ENCODE measurements at regions not wholly inside any gene's neighbourhood (a gene's known extent, or its start where the extent isn't known, plus 50 kb on each side); places are given as distances from the start of the nearest gene placed in this dataset.

GRCh38 chr7:50834031-50834535 is 51.4 kb upstream of the GRB10 start:
- ChIA-PET CTCF (no interaction called here), POLR2A (no interaction called here)
- H3K36me3 Mint-ChIP-seq = no peaks in the 10 kb centered on the region
- DNase-seq (ENCODE audit: low spot score) = no peak
- H3K4me3 Mint-ChIP-seq = no peak overlapping the region
- peaks cover 14% of the 10 kb centered on the region for H3K9me3 Mint-ChIP-seq
- no peak overlapping the region for H3K27ac Mint-ChIP-seq
- peaks cover 7% of the 10 kb centered on the region; the same call in 1 of the 2 replicates for H3K4me1 Mint-ChIP-seq
- H3K27me3 Mint-ChIP-seq (ENCODE audit: low read depth) = peaks cover 4% of the 10 kb centered on the region
- ATAC-seq = no peak
- TF ChIP-seq, protein P1, sequence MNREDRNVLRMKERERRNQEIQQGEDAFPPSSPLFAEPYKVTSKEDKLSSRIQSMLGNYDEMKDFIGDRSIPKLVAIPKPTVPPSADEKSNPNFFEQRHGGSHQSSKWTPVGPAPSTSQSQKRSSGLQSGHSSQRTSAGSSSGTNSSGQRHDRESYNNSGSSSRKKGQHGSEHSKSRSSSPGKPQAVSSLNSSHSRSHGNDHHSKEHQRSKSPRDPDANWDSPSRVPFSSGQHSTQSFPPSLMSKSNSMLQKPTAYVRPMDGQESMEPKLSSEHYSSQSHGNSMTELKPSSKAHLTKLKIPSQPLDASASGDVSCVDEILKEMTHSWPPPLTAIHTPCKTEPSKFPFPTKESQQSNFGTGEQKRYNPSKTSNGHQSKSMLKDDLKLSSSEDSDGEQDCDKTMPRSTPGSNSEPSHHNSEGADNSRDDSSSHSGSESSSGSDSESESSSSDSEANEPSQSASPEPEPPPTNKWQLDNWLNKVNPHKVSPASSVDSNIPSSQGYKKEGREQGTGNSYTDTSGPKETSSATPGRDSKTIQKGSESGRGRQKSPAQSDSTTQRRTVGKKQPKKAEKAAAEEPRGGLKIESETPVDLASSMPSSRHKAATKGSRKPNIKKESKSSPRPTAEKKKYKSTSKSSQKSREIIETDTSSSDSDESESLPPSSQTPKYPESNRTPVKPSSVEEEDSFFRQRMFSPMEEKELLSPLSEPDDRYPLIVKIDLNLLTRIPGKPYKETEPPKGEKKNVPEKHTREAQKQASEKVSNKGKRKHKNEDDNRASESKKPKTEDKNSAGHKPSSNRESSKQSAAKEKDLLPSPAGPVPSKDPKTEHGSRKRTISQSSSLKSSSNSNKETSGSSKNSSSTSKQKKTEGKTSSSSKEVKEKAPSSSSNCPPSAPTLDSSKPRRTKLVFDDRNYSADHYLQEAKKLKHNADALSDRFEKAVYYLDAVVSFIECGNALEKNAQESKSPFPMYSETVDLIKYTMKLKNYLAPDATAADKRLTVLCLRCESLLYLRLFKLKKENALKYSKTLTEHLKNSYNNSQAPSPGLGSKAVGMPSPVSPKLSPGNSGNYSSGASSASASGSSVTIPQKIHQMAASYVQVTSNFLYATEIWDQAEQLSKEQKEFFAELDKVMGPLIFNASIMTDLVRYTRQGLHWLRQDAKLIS (CRISPR knock-in tag; IDR thresholded peaks at IDR 0.05; ENCODE audit: borderline replicate concordance) = no peak
- no peak for TF ChIP-seq E2F5 (CRISPR knock-in tag; IDR thresholded peaks at IDR 0.05)

DNA sequence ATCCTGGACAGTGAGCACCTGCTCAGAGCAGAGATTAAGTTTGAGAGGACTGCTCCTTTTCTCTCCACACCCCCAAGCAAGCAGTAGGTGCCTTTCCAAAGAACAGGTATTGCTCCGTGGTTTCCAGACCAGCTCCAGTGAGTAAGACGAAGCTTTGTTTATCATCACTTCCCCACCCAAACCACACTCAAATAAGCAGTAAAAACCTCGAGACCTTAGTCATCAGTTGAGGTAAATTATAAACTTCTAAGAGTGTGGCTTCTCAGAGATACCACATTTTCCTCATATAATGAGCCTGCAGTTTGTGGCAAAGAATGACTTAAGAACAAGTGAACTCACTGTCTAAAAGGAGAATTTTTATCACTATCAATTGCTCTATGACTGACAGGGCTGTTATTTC is 50.0 kb upstream of the GRB10 start:
- Mint-ChIP-seq H3K27me3 (ENCODE audit: low read depth) (peaks cover 4% of the 10 kb centered on the region), H3K36me3 (no peaks in the 10 kb centered on the region), H3K4me1 (0 out of 2 replicates have a peak, but pooled peaks cover 2% of the 10 kb centered on the region), H3K27ac (no peak overlapping the region), H3K9me3 (peaks cover 14% of the 10 kb centered on the region), H3K4me3 (no peak overlapping the region)
- no peak for DNase-seq (ENCODE audit: low spot score)
- POLR2A ChIA-PET = no interaction called here
- TF ChIP-seq MYBL2 (CRISPR knock-in tag; IDR thresholded peaks at IDR 0.05) = no peak
- no peak for TF ChIP-seq TEAD1 (CRISPR knock-in tag; IDR thresholded peaks at IDR 0.05)
- TF ChIP-seq, protein P2, sequence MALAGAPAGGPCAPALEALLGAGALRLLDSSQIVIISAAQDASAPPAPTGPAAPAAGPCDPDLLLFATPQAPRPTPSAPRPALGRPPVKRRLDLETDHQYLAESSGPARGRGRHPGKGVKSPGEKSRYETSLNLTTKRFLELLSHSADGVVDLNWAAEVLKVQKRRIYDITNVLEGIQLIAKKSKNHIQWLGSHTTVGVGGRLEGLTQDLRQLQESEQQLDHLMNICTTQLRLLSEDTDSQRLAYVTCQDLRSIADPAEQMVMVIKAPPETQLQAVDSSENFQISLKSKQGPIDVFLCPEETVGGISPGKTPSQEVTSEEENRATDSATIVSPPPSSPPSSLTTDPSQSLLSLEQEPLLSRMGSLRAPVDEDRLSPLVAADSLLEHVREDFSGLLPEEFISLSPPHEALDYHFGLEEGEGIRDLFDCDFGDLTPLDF (CRISPR knock-in tag; IDR thresholded peaks at IDR 0.05) = no peak
- TF ChIP-seq ATF1 (CRISPR knock-in tag; IDR thresholded peaks at IDR 0.05) = no peak
- TF ChIP-seq JAZF1 (CRISPR knock-in tag; IDR thresholded peaks at IDR 0.05) = no peak
- TF ChIP-seq, protein P3, sequence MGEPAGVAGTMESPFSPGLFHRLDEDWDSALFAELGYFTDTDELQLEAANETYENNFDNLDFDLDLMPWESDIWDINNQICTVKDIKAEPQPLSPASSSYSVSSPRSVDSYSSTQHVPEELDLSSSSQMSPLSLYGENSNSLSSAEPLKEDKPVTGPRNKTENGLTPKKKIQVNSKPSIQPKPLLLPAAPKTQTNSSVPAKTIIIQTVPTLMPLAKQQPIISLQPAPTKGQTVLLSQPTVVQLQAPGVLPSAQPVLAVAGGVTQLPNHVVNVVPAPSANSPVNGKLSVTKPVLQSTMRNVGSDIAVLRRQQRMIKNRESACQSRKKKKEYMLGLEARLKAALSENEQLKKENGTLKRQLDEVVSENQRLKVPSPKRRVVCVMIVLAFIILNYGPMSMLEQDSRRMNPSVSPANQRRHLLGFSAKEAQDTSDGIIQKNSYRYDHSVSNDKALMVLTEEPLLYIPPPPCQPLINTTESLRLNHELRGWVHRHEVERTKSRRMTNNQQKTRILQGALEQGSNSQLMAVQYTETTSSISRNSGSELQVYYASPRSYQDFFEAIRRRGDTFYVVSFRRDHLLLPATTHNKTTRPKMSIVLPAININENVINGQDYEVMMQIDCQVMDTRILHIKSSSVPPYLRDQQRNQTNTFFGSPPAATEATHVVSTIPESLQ (CRISPR knock-in tag; IDR thresholded peaks at IDR 0.05) = no peak
- TF ChIP-seq ZNF263 (CRISPR knock-in tag; IDR thresholded peaks at IDR 0.05; ENCODE audit: low read depth) = no peak
- no peak for TF ChIP-seq STAT6 (CRISPR knock-in tag; conservative IDR thresholded peaks at IDR 0.05; ENCODE audit: low read depth)
- TF ChIP-seq ZBTB21 (CRISPR knock-in tag; IDR thresholded peaks at IDR 0.05; ENCODE audit: borderline replicate concordance) = no peak
- no peak for TF ChIP-seq CREM (CRISPR knock-in tag; IDR thresholded peaks at IDR 0.05)
- TF ChIP-seq ATF2 (CRISPR knock-in tag; IDR thresholded peaks at IDR 0.05; ENCODE audit: borderline replicate concordance, low read depth) = no peak
- TF ChIP-seq ZNF396 (CRISPR knock-in tag; IDR thresholded peaks at IDR 0.05; ENCODE audit: borderline replicate concordance) = no peak
- no peak for TF ChIP-seq ZNF232 (CRISPR knock-in tag; IDR thresholded peaks at IDR 0.05)
- TF ChIP-seq ESRRA (CRISPR knock-in tag; IDR thresholded peaks at IDR 0.05; ENCODE audit: borderline replicate concordance) = no peak
- ATAC-seq = no peak
- CTCF ChIA-PET = no interaction called here

Measured in WTC11 (cell line).